ENCODE measurements at regions not wholly inside any gene's neighbourhood (a gene's known extent, or its start where the extent isn't known, plus 50 kb on each side); places are given as distances from the start of the nearest gene placed in this dataset.

DNA sequence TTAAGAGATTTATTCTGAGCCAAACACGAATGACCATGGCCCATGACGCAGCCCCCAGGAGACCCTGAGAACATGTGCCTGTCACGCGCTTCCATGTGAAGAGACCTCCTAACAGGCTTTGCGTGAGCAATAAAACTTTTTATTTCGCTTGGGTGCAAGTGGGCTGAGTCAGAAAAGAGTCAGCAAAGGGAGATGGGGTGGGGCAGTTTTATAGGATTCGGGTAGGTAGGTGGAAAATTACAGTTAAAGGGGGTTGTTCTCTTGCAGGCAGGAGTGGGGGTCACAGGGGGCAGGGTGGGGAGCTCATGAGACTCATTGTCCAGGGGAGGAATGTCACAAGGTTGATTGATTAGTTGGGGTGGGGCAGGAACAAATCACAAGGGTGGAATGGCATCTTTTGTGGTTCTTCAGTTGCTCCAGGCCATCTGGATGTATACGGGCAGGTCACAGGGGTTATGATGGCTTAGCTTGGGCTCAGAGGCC lies 77.2 kb upstream of the FTH1 start:
- intact Hi-C loops (cut with micrococcal nuclease; ENCODE audit: unreplicated experiment), result no loop called here
- H3K27me3 Mint-ChIP-seq (ENCODE audit: unreplicated experiment), result no peaks in the 10 kb centered on the region
- peak overlapping the region; percentile 88 for H3K27ac Mint-ChIP-seq (ENCODE audit: unreplicated experiment)

DNA sequence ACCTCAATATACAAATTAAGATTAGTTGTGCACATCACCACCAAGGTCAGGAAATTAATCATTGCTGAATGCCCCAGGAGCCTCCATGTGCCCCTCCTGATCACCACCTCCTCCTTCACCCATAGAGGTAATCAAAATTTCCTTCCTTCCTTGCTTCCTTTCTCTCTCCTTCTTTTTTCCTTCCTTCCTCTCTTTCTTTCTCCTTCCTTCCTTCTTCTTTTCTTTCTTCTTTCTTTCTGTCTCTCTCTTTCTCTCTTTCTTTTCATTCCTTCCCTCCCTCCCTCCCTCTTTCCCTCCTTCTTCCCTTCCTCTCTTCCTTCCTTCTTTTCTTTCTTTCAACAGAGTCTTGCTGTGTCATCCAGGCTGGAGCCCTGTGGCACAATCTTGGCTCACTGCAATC lies 67.9 kb upstream of the FTH1 start:
- Mint-ChIP-seq H3K36me3 (ENCODE audit: insufficient read depth, unreplicated experiment) (no peaks in the 10 kb centered on the region), H3K27ac (ENCODE audit: unreplicated experiment) (no peak overlapping the region), H3K4me1 (ENCODE audit: low read depth, unreplicated experiment) (peaks cover 8% of the 10 kb centered on the region), H3K9me3 (ENCODE audit: low read depth, unreplicated experiment) (peaks cover 9% of the 10 kb centered on the region), H3K4me3 (ENCODE audit: low read depth, unreplicated experiment) (no peak overlapping the region), H3K27me3 (ENCODE audit: unreplicated experiment) (no peaks in the 10 kb centered on the region)
- TF ChIP-seq, protein P1, sequence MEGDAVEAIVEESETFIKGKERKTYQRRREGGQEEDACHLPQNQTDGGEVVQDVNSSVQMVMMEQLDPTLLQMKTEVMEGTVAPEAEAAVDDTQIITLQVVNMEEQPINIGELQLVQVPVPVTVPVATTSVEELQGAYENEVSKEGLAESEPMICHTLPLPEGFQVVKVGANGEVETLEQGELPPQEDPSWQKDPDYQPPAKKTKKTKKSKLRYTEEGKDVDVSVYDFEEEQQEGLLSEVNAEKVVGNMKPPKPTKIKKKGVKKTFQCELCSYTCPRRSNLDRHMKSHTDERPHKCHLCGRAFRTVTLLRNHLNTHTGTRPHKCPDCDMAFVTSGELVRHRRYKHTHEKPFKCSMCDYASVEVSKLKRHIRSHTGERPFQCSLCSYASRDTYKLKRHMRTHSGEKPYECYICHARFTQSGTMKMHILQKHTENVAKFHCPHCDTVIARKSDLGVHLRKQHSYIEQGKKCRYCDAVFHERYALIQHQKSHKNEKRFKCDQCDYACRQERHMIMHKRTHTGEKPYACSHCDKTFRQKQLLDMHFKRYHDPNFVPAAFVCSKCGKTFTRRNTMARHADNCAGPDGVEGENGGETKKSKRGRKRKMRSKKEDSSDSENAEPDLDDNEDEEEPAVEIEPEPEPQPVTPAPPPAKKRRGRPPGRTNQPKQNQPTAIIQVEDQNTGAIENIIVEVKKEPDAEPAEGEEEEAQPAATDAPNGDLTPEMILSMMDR (IDR thresholded peaks at IDR 0.05; ENCODE audit: unreplicated experiment), result no peak
- no peak for DNase-seq
- BruUV-seq (replicated peaks), result no TSS peak
- CTCF ChIA-PET, result no interaction called here
- intact Hi-C loops (cut with micrococcal nuclease; ENCODE audit: unreplicated experiment), result no loop called here

More for the DNA sequence above, 77.2 kb upstream of the FTH1 start:
- CTCF ChIA-PET, result interaction anchor here (1.5 kb wide), 1 partner anchor 77 kb away, joined by 3 read pairs; the partner anchor contains the start of gene FTH1
- H3K4me1 Mint-ChIP-seq (ENCODE audit: low read depth, unreplicated experiment), result peaks cover 62% of the 10 kb centered on the region
- peaks cover 19% of the 10 kb centered on the region for H3K36me3 Mint-ChIP-seq (ENCODE audit: insufficient read depth, unreplicated experiment)
- peak; percentile 26 for DNase-seq
- no peaks in the 10 kb centered on the region for H3K9me3 Mint-ChIP-seq (ENCODE audit: low read depth, unreplicated experiment)
- TF ChIP-seq, protein P1 (IDR thresholded peaks at IDR 0.05; ENCODE audit: unreplicated experiment), result no peak
- BruUV-seq (replicated peaks), result no TSS peak
- peak overlapping the region; percentile 22 for H3K4me3 Mint-ChIP-seq (ENCODE audit: low read depth, unreplicated experiment)

DNA sequence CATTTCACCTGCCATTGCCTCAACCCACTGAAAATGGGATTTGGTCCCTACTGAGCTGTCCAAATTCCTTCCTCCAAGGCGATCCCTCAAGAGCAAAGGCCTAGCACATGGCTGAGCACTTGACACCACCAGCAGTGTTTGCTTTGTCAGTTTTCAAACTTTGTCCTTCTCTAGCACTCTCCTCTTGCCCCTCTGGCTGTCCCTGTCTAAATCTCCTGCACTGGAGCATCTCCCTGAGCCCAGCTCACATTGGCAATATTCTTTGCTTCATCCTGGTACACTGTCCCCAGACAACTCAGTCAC lies 66.6 kb upstream of the FTH1 start:
- no peak overlapping the region for H3K27ac Mint-ChIP-seq (ENCODE audit: unreplicated experiment)
- H3K4me3 Mint-ChIP-seq (ENCODE audit: low read depth, unreplicated experiment), result no peak overlapping the region
- H3K36me3 Mint-ChIP-seq (ENCODE audit: insufficient read depth, unreplicated experiment), result no peaks in the 10 kb centered on the region
- CTCF ChIA-PET, result no interaction called here
- peaks cover 8% of the 10 kb centered on the region for H3K4me1 Mint-ChIP-seq (ENCODE audit: low read depth, unreplicated experiment)
- TF ChIP-seq, protein P1 (IDR thresholded peaks at IDR 0.05; ENCODE audit: unreplicated experiment), result no peak
- H3K27me3 Mint-ChIP-seq (ENCODE audit: unreplicated experiment), result no peaks in the 10 kb centered on the region
- H3K9me3 Mint-ChIP-seq (ENCODE audit: low read depth, unreplicated experiment), result peaks cover 6% of the 10 kb centered on the region
- intact Hi-C loops (cut with micrococcal nuclease; ENCODE audit: unreplicated experiment), result no loop called here
- BruUV-seq (replicated peaks), result no TSS peak
- DNase-seq, result no peak

DNA sequence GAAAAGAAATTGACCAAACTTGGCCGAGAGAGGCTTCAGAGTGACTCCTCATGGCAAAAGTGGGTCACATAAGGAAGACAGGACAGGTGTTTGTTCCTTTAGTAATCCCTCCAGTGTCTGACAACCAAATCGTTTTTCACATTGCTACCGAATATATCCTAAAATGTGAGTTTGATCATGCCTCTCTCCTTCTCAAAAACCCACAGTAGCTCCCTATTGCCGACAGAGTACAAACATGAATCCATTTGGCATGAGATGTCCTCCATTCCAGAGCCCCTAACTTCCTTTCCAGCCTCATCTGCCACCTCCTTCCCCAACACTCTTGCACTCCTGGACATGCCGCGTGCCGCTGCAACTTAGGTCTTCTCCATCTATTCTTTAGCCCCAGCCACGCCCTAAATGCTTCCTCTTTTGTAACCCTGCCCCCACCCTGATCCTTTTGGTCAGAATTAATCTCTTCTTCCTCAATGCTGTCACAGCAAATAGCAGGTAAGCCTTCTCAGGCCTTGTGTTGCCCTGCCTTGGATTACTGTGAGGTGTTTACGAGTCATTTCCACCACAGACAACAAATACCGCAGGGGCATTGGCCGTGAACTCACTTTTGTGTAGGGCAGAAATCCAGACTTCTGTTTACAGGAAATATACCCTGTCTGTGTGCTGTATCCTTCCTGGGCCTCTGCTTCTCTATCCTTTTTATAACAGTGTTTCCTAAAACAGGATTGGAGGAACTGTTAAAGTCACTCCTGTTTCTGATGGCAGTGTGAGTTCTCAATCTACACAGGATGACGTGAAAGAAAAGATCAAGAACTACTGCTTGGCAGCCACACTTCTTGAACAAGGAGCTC lies 66.0 kb upstream of the FTH1 start:
- peak; percentile 13 for DNase-seq
- Mint-ChIP-seq H3K4me3 (ENCODE audit: low read depth, unreplicated experiment) (no peak overlapping the region), H3K4me1 (ENCODE audit: low read depth, unreplicated experiment) (peaks cover 8% of the 10 kb centered on the region), H3K27me3 (ENCODE audit: unreplicated experiment) (no peaks in the 10 kb centered on the region), H3K27ac (ENCODE audit: unreplicated experiment) (no peak overlapping the region), H3K9me3 (ENCODE audit: low read depth, unreplicated experiment) (peaks cover 6% of the 10 kb centered on the region), H3K36me3 (ENCODE audit: insufficient read depth, unreplicated experiment) (no peaks in the 10 kb centered on the region)
- intact Hi-C loops (cut with micrococcal nuclease; ENCODE audit: unreplicated experiment), result no loop called here
- BruUV-seq (replicated peaks), result no TSS peak
- CTCF ChIA-PET, result no interaction called here
- TF ChIP-seq, protein P1 (IDR thresholded peaks at IDR 0.05; ENCODE audit: unreplicated experiment), result no peak

Data from Calu3 (cell line).